ENCODE measurements at regions not wholly inside any gene's neighbourhood (a gene's known extent, or its start where the extent isn't known, plus 50 kb on each side); places are given as distances from the start of the nearest gene placed in this dataset.

GRCh38 chr9:118558026-118558425 lies 811.2 kb downstream of the BRINP1 start:
- TF ChIP-seq CTCF (IDR thresholded peaks at IDR 0.05) (no peak), POLR2A (IDR thresholded peaks at IDR 0.05) (no peak)
